Progenitor cell of endocrine pancreas (in vitro differentiated cells): ENCODE measurements at regions not wholly inside any gene's neighbourhood (a gene's known extent, or its start where the extent isn't known, plus 50 kb on each side); places are given as distances from the start of the nearest gene placed in this dataset.

Source experiments
- DNase-seq: peaks from one replicate; pipeline ENCODE4 v3.0.0; 2021; ENCODE audit warnings: low spot score; ENCODE audit not compliant: unreplicated experiment
- H3K27ac Mint-ChIP-seq: 2 replicates; pipeline ENCODE4 v1.8.0; 2021; ENCODE audit warnings: mild to moderate bottlenecking, moderate library complexity, mixed read lengths
- H3K27me3 Mint-ChIP-seq: 2 replicates; pipeline ENCODE4 v1.8.0; 2021; ENCODE audit warnings: mixed read lengths
- H3K36me3 Mint-ChIP-seq: 2 replicates; pipeline ENCODE4 v1.8.0; 2022; ENCODE audit warnings: mixed read lengths; ENCODE audit not compliant: insufficient read depth
- H3K4me1 Mint-ChIP-seq: 2 replicates; pipeline ENCODE4 v1.8.0; 2021; ENCODE audit warnings: low read depth, mixed read lengths
- H3K4me3 Mint-ChIP-seq: 2 replicates; pipeline ENCODE4 v1.8.0; 2021; ENCODE audit warnings: low read depth, mild to moderate bottlenecking, moderate library complexity, mixed read lengths
- H3K9me3 Mint-ChIP-seq: 2 replicates; pipeline ENCODE4 v1.8.0; 2021; ENCODE audit warnings: low read depth, mixed read lengths
- TF ChIP-seq, protein P1 (sequence below): fragments of 200-600 bp; sonication (generic); IDR thresholded peaks from one replicate; pipeline ENCODE4 v1.5.0; 2021; ENCODE audit warnings: antibody characterized with exemption, mild to moderate bottlenecking; ENCODE audit not compliant: unreplicated experiment

GRCh38 chr7:56493704-56494450, 377.7 kb upstream of the NUPR2 start:
- Mint-ChIP-seq H3K36me3 (no peaks in the 10 kb centered on the region), H3K9me3 (peaks cover 24% of the 10 kb centered on the region), H3K4me3 (no peak overlapping the region), H3K4me1 (no peaks in the 10 kb centered on the region), H3K27me3 (no peaks in the 10 kb centered on the region), H3K27ac (no peak overlapping the region)
- no peak for DNase-seq
- TF ChIP-seq, protein P1, sequence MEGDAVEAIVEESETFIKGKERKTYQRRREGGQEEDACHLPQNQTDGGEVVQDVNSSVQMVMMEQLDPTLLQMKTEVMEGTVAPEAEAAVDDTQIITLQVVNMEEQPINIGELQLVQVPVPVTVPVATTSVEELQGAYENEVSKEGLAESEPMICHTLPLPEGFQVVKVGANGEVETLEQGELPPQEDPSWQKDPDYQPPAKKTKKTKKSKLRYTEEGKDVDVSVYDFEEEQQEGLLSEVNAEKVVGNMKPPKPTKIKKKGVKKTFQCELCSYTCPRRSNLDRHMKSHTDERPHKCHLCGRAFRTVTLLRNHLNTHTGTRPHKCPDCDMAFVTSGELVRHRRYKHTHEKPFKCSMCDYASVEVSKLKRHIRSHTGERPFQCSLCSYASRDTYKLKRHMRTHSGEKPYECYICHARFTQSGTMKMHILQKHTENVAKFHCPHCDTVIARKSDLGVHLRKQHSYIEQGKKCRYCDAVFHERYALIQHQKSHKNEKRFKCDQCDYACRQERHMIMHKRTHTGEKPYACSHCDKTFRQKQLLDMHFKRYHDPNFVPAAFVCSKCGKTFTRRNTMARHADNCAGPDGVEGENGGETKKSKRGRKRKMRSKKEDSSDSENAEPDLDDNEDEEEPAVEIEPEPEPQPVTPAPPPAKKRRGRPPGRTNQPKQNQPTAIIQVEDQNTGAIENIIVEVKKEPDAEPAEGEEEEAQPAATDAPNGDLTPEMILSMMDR, result no peak

DNA sequence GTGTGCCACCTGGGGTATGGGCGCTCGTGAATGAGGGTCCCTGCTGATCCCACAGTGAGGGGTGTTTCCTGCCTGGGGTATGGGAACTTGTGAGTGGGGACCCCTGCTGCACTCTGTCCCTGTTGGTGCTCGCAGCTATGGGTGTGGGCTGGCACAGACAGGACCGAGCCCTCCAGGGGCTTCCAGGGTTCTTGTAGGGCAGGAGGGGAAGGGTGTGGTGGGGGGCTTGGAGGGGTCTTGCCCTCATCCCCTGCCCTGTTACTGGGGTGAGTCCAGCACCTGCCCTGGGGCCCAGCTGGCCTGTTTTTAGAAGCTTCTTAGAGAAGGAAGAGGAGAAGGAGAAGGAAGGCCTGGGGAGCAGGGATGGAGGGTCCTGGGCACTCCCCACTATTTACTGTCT, 377.0 kb upstream of the NUPR2 start:
- Mint-ChIP-seq H3K4me1 (no peaks in the 10 kb centered on the region), H3K27ac (no peak overlapping the region), H3K27me3 (no peaks in the 10 kb centered on the region), H3K4me3 (no peak overlapping the region), H3K9me3 (peaks cover 26% of the 10 kb centered on the region), H3K36me3 (no peaks in the 10 kb centered on the region)
- TF ChIP-seq, protein P1, result no peak
- no peak for DNase-seq

DNA sequence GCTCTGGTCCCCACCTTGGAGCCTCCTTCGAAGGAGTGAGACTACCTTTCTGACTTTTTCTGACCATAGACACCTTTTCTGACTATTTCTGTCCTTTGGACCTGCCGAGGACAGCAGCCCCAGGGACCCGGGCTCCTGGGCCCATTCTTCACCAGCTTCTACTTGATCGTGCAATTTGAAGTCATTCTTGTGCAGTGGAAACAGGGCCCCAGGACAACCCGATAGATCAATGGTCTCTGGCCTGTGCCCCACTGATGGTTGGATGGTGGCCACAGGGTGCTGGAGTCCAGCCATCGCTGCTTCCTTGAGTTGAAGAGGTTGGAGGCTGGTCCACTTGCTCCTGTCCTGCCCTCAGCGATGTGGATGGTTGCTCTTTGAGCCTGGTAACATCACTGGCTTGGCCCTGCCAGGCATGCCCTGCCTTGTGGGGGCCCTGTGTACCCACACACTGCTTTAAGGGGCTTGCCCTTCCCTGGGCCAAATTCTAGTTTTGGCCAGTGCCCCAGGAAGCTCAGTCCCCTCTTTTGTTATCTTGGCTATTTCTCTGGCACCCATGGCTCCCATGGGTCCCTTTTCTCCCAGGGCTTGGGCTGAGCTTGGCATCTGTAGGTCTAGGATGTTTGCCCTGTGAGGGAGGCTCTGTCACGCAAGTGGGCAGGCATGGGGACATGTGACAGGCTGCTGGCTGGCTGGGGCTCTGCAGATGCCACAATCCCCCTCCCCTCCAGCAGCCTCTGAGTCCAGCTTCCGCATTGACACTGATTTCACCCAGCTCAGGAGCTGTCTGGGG, 375.6 kb upstream of the NUPR2 start:
- TF ChIP-seq, protein P1, result no peak
- peaks cover 32% of the 10 kb centered on the region for H3K9me3 Mint-ChIP-seq
- DNase-seq, result no peak
- H3K4me3 Mint-ChIP-seq, result no peak overlapping the region
- no peaks in the 10 kb centered on the region for H3K4me1 Mint-ChIP-seq
- H3K27ac Mint-ChIP-seq, result no peak overlapping the region
- H3K36me3 Mint-ChIP-seq, result no peaks in the 10 kb centered on the region
- H3K27me3 Mint-ChIP-seq, result no peaks in the 10 kb centered on the region

DNA sequence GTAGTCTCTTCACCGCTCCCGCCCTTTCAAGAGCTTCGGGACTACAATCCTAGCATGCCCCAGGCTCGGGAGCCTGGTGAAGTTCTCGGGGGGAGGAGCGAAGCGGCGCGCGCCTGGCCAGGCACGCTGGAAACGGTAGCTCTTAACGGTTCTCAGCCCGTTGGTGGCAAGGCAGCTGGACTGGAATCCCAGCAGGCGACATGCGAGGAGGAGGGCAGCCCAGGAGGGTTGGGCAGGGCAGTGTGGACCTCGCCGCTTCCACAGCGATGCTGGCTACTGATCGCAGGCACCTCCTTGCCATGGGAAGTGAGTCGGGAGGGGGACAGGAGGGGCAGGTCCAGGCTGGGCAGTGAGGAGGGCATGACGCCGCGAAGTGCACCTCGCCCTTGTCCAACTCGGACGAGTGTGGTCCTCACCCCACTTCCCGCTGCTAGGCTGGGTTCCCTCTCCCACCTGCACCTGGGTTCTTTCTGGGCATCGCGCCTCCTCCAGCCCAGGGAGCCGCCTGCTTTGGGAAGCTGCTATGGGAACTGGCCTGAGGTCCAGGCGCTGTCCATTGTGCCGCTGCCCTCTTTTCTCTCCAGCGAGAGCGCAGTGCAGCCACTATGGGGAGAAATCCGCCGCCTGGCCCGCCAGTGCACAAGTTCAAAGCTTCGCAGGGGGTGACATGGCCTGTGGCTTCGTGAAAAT, 367.8 kb upstream of the NUPR2 start:
- DNase-seq, result no peak
- Mint-ChIP-seq H3K27me3 (no peaks in the 10 kb centered on the region), H3K4me3 (no peak overlapping the region), H3K36me3 (peaks cover 6% of the 10 kb centered on the region), H3K27ac (no peak overlapping the region), H3K9me3 (peaks cover 49% of the 10 kb centered on the region), H3K4me1 (no peaks in the 10 kb centered on the region)
- TF ChIP-seq, protein P1, result no peak

GRCh38 chr7:56483153-56483552, 366.9 kb upstream of the NUPR2 start:
- Mint-ChIP-seq H3K4me3 (no peak overlapping the region), H3K27me3 (no peaks in the 10 kb centered on the region), H3K36me3 (peaks cover 6% of the 10 kb centered on the region), H3K9me3 (peaks cover 47% of the 10 kb centered on the region), H3K27ac (no peak overlapping the region), H3K4me1 (no peaks in the 10 kb centered on the region)
- no peak for DNase-seq
- TF ChIP-seq, protein P1, result no peak
